K562 (cell line): ENCODE measurements at regions not wholly inside any gene's neighbourhood (a gene's known extent, or its start where the extent isn't known, plus 50 kb on each side); places are given as distances from the start of the nearest gene placed in this dataset.

Source experiments
- ATF7 ChIP-seq: fragments of 450-650 bp; IDR thresholded peaks from 2 replicates; pipeline ENCODE4 v1.7.1; 2014; ENCODE audit warnings: mild to moderate bottlenecking, moderate library complexity
- BACH1 ChIP-seq: fragments of 200-800 bp; sonication (Bioruptor generic); IDR thresholded peaks from 2 replicates; pipeline ENCODE4 v1.6.1; 2016; ENCODE audit warnings: missing genetic modification characterization, missing compliant biosample characterization
- ELF4 ChIP-seq: fragments of 450-650 bp; formaldehyde crosslinking; IDR thresholded peaks from 2 replicates; pipeline ENCODE4 v1.4.0; 2022; ENCODE audit warnings: missing genetic modification characterization
- JUN ChIP-seq, 2 experiments: sonication (generic) in 1 of 2; formaldehyde crosslinking in 1 of 2; IDR thresholded peaks; 2 replicates each; pipeline versions ENCODE4 v1.6.1 to v1.8.0; 2012 to 2022; ENCODE audit warnings: borderline replicate concordance in 2 of 2, mild to moderate bottlenecking in 2 of 2, improper control_type of control experiment in 1 of 2, low read depth in 1 of 2, low read length in 1 of 2, missing genetic modification reagents in 1 of 2
- POLR2A ChIP-seq: fragments of 450-650 bp; conservative IDR thresholded peaks from 2 replicates; pipeline ENCODE4 v1.6.1; 2016
- POLR2AphosphoS5 ChIP-seq: IDR thresholded peaks from 2 replicates; pipeline ENCODE4 v1.6.1; 2011; ENCODE audit warnings: mild to moderate bottlenecking, low read depth, low read length, moderate library complexity; ENCODE audit not compliant: control insufficient read depth, insufficient read depth
- RCOR1 ChIP-seq, 2 experiments: IDR thresholded peaks; 2 replicates each; pipeline ENCODE4 v1.6.1; 2012; ENCODE audit warnings: low read depth in 2 of 2, low read length in 2 of 2, borderline replicate concordance in 1 of 2, improper control_type of control experiment in 1 of 2
- TAF1 ChIP-seq: IDR thresholded peaks from 2 replicates; pipeline ENCODE4 v1.6.1; 2011; ENCODE audit warnings: mild to moderate bottlenecking, low read length, moderate library complexity; ENCODE audit not compliant: insufficient read depth, control insufficient read depth, severe bottlenecking; ENCODE audit errors: extremely low read depth
- TAL1 ChIP-seq: fragments of 450-650 bp; IDR thresholded peaks from 2 replicates; pipeline ENCODE4 v1.6.1; 2016; ENCODE audit warnings: mild to moderate bottlenecking
- ZNF398 ChIP-seq: fragments of 250-450 bp; sonication (Bioruptor Pico); IDR thresholded peaks from 2 replicates; pipeline ENCODE4 v1.8.0; 2021; ENCODE audit warnings: moderate library complexity, mild to moderate bottlenecking, inconsistent platforms
- ZNF518B ChIP-seq: fragments of 250-450 bp; sonication (Bioruptor Pico); IDR thresholded peaks from 2 replicates; pipeline ENCODE4 v1.5.0; 2021; ENCODE audit warnings: mild to moderate bottlenecking, moderate library complexity
- TF ChIP-seq, protein P1 (sequence below), 3 experiments: IDR thresholded peaks in 2 of 3; conservative IDR thresholded peaks in 1 of 3; 2 replicates each; pipeline ENCODE4 v1.5.1; 2011 to 2012; ENCODE audit warnings: low read length in 3 of 3, mild to moderate bottlenecking in 3 of 3, control low read depth in 2 of 3, improper control_type of control experiment in 1 of 3, inconsistent platforms in 1 of 3, low read depth in 1 of 3, mixed read lengths in 1 of 3, moderate library complexity in 1 of 3; ENCODE audit not compliant: insufficient read depth in 2 of 3
- TF ChIP-seq, protein P2 (sequence below), 3 experiments: fragments of 200-800 bp in 1 of 3; fragments of 250-450 bp in 1 of 3; fragments of 450-650 bp in 1 of 3; sonication (Bioruptor Pico) in 1 of 3; sonication (Bioruptor generic) in 1 of 3; formaldehyde crosslinking in 1 of 3; IDR thresholded peaks; 2 replicates each; pipeline versions ENCODE4 v1.6.1 to v1.8.0; 2016 to 2022; ENCODE audit warnings: mild to moderate bottlenecking in 2 of 3, missing genetic modification characterization in 2 of 3, missing compliant biosample characterization in 1 of 3, moderate library complexity in 1 of 3

DNA sequence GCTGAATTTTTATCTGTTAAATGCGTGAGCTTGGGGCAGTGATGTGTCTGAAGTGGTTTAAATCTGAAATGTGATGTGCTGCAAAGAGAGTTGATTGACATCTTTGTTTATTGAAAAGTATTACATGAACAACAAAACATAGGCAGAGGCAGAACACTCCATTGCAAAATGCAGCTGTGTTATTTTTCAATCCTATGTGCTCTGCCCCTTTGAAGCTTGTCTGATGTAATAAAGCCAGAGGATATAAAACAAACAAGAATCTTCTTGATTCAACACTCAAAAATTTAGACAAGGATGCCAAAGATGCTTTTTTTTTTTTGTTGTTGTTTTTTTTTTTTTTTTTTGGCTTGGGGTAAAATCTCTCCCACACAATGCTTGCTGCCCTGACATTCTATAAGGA, 482.4 kb upstream of the MMS22L start:
- TF ChIP-seq POLR2A (no peak), TAL1 (no peak), ELF4 (CRISPR knock-in tag) (no peak), JUN (IDR thresholded peaks at IDR 0.05; ENCODE audit: borderline replicate concordance, low read depth, low read length) (no peak), JUN (CRISPR knock-in tag; IDR thresholded peaks at IDR 0.05; ENCODE audit: borderline replicate concordance) (no peak), ZNF398 (CRISPR knock-in tag) (no peak), TAF1 (no peak), RCOR1 (IDR thresholded peaks at IDR 0.05; ENCODE audit: borderline replicate concordance in 1 of 2, low read depth in 2 of 2, low read length in 2 of 2) (no peak), ATF7 (no peak), BACH1 (tag) (no peak), ZNF518B (CRISPR knock-in tag) (no peak), POLR2AphosphoS5 (no peak)
- TF ChIP-seq, protein P1, sequence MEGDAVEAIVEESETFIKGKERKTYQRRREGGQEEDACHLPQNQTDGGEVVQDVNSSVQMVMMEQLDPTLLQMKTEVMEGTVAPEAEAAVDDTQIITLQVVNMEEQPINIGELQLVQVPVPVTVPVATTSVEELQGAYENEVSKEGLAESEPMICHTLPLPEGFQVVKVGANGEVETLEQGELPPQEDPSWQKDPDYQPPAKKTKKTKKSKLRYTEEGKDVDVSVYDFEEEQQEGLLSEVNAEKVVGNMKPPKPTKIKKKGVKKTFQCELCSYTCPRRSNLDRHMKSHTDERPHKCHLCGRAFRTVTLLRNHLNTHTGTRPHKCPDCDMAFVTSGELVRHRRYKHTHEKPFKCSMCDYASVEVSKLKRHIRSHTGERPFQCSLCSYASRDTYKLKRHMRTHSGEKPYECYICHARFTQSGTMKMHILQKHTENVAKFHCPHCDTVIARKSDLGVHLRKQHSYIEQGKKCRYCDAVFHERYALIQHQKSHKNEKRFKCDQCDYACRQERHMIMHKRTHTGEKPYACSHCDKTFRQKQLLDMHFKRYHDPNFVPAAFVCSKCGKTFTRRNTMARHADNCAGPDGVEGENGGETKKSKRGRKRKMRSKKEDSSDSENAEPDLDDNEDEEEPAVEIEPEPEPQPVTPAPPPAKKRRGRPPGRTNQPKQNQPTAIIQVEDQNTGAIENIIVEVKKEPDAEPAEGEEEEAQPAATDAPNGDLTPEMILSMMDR (IDR thresholded peaks at IDR 0.05 in 2 of 3, conservative IDR thresholded peaks at IDR 0.05 in 1 of 3; ENCODE audit: insufficient read depth in 2 of 3, low read depth in 1 of 3, low read length in 3 of 3): no peak
- TF ChIP-seq, protein P2, sequence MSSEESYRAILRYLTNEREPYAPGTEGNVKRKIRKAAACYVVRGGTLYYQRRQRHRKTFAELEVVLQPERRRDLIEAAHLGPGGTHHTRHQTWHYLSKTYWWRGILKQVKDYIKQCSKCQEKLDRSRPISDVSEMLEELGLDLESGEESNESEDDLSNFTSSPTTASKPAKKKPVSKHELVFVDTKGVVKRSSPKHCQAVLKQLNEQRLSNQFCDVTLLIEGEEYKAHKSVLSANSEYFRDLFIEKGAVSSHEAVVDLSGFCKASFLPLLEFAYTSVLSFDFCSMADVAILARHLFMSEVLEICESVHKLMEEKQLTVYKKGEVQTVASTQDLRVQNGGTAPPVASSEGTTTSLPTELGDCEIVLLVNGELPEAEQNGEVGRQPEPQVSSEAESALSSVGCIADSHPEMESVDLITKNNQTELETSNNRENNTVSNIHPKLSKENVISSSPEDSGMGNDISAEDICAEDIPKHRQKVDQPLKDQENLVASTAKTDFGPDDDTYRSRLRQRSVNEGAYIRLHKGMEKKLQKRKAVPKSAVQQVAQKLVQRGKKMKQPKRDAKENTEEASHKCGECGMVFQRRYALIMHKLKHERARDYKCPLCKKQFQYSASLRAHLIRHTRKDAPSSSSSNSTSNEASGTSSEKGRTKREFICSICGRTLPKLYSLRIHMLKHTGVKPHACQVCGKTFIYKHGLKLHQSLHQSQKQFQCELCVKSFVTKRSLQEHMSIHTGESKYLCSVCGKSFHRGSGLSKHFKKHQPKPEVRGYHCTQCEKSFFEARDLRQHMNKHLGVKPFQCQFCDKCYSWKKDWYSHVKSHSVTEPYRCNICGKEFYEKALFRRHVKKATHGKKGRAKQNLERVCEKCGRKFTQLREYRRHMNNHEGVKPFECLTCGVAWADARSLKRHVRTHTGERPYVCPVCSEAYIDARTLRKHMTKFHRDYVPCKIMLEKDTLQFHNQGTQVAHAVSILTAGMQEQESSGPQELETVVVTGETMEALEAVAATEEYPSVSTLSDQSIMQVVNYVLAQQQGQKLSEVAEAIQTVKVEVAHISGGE (CRISPR knock-in tag; IDR thresholded peaks at IDR 0.05): no peak
